GM21381 (cell line): ENCODE measurements at regions not wholly inside any gene's neighbourhood (a gene's known extent, or its start where the extent isn't known, plus 50 kb on each side); places are given as distances from the start of the nearest gene placed in this dataset.
A peak's percentile ranks its signal among the peaks of the same experiment; 100 is the strongest.

Experiments used
- ATAC-seq: cut with Tn5 transposase; IDR thresholded peaks from one replicate; pipeline ENCODE4 v1.9.1; 2021; ENCODE audit warnings: mild to moderate bottlenecking, moderate library complexity; ENCODE audit not compliant: unreplicated experiment

GRCh38 chr6:14620522-14620921 lies 502.9 kb downstream of the CD83 start:
- ATAC-seq = no peak

- no peak for ATAC-seq
Observed at GRCh38 chr6:14621518-14621917, 503.9 kb downstream of the CD83 start.

GRCh38 chr6:14622085-14622484 lies 504.5 kb downstream of the CD83 start:
- no peak for ATAC-seq

- no peak for ATAC-seq
Observed at GRCh38 chr6:14622909-14623505, 505.4 kb downstream of the CD83 start.

- ATAC-seq = no peak
Observed at GRCh38 chr6:14625173-14625895, 507.8 kb downstream of the CD83 start.

- ATAC-seq = no peak
Observed at GRCh38 chr6:14626556-14626955, 509.0 kb downstream of the CD83 start.

GRCh38 chr6:14630016-14630415 lies 512.4 kb downstream of the CD83 start:
- ATAC-seq = no peak

- no peak for ATAC-seq
Observed at GRCh38 chr6:14633479-14633878, 515.9 kb downstream of the CD83 start.

GRCh38 chr6:14634072-14634471 lies 516.5 kb downstream of the CD83 start:
- no peak for ATAC-seq

- ATAC-seq = no peak
Observed at GRCh38 chr6:14635195-14635594, 517.6 kb downstream of the CD83 start.

GRCh38 chr6:14635934-14636591 lies 518.5 kb downstream of the CD83 start:
- peak; percentile 60 for ATAC-seq

GRCh38 chr6:14638435-14638905 lies 520.9 kb downstream of the CD83 start:
- ATAC-seq = no peak

GRCh38 chr6:14638906-14639761 lies 521.6 kb downstream of the CD83 start:
- no peak for ATAC-seq

GRCh38 chr6:14639983-14640599 lies 522.5 kb downstream of the CD83 start:
- ATAC-seq = no peak

- no peak for ATAC-seq
Observed at GRCh38 chr6:14640631-14641030, 523.1 kb downstream of the CD83 start.

GRCh38 chr6:14641423-14642135 lies 524.0 kb downstream of the CD83 start:
- no peak for ATAC-seq

GRCh38 chr6:14642136-14642505 lies 524.5 kb downstream of the CD83 start:
- no peak for ATAC-seq

- ATAC-seq = no peak
Observed at GRCh38 chr6:14642842-14643241, 525.3 kb downstream of the CD83 start.

GRCh38 chr6:14644381-14644780 lies 526.8 kb downstream of the CD83 start:
- ATAC-seq = no peak

GRCh38 chr6:14645221-14645620 lies 527.6 kb downstream of the CD83 start:
- no peak for ATAC-seq
